HEK293 (cell line): ENCODE measurements at regions not wholly inside any gene's neighbourhood (a gene's known extent, or its start where the extent isn't known, plus 50 kb on each side); places are given as distances from the start of the nearest gene placed in this dataset.

ENCODE experiments used
- CTCF ChIA-PET: fragments of 350-600 bp; formaldehyde crosslinking; extraction: SDS; loops from one replicate; lab custom pipeline; 2021; ENCODE audit warnings: antibody characterized with exemption; lab: Yijun Ruan, JAX
- POLR2A ChIA-PET: fragments of 300-600 bp; formaldehyde crosslinking; extraction: SDS; loops from one replicate; lab custom pipeline; 2020; ENCODE audit warnings: antibody characterized with exemption, inconsistent platforms; lab: Yijun Ruan, JAX
- H3K27ac ChIP-seq: fragments of 200-500 bp; sonication (Bioruptor generic); 2 replicates; pipeline ENCODE4 v1.5.1; 2014; ENCODE audit warnings: low read depth, low read length, control low read depth, inconsistent platforms; ENCODE audit errors: extremely low read depth
- H3K36me3 ChIP-seq, 2 experiments: fragments of 200-500 bp in 1 of 2; sonication (Bioruptor generic) in 1 of 2; 1 replicate in 1 of 2; 2 replicates in 1 of 2; pipeline ENCODE4 v1.5.1; 2014 to 2017; ENCODE audit warnings: inconsistent platforms in 2 of 2, low read length in 2 of 2; ENCODE audit not compliant: control insufficient read depth in 2 of 2, insufficient read depth in 1 of 2
- H3K4me1 ChIP-seq: fragments of 200-500 bp; sonication (Bioruptor generic); 2 replicates; pipeline ENCODE4 v1.5.1; 2014; ENCODE audit warnings: mild to moderate bottlenecking, low read length, inconsistent platforms; ENCODE audit not compliant: control insufficient read depth, insufficient read depth
- H3K4me3 ChIP-seq: 2 replicates; pipeline ENCODE4 v1.5.1; 2011; ENCODE audit warnings: low read depth, mild to moderate bottlenecking, control low read depth, low read length, moderate library complexity
- H3K9me3 ChIP-seq: fragments of 200-500 bp; sonication (Bioruptor generic); 2 replicates; pipeline ENCODE4 v1.5.1; 2014; ENCODE audit warnings: low read depth, low read length, inconsistent platforms; ENCODE audit not compliant: control insufficient read depth, insufficient read depth
- CTCF ChIP-seq: fragments of 450-650 bp; formaldehyde crosslinking; IDR thresholded peaks from 2 replicates; pipeline ENCODE4 v1.5.1; 2016; ENCODE audit warnings: missing biosample characterization, missing genetic modification characterization
- ELK4 ChIP-seq: IDR thresholded peaks from 2 replicates; pipeline ENCODE4 v1.6.1; 2011; ENCODE audit warnings: mild to moderate bottlenecking, low read depth, low read length, borderline replicate concordance
- HOXA7 ChIP-seq: sonication (generic); formaldehyde crosslinking; IDR thresholded peaks from 2 replicates; pipeline ENCODE4 v1.8.1; 2022; ENCODE audit warnings: missing genetic modification reagents, borderline replicate concordance
- KLF9 ChIP-seq: fragments of 450-650 bp; formaldehyde crosslinking; IDR thresholded peaks from 2 replicates; pipeline ENCODE4 v1.5.1; 2016; ENCODE audit warnings: missing biosample characterization, missing genetic modification characterization, low read depth
- MYNN ChIP-seq: fragments of 450-650 bp; formaldehyde crosslinking; IDR thresholded peaks from 2 replicates; pipeline ENCODE4 v1.5.1; 2016; ENCODE audit warnings: missing biosample characterization, missing genetic modification characterization, borderline replicate concordance
- YY1 ChIP-seq: fragments of 450-650 bp; formaldehyde crosslinking; IDR thresholded peaks from 2 replicates; pipeline ENCODE4 v1.5.1; 2018; ENCODE audit warnings: missing biosample characterization, missing genetic modification characterization
- YY2 ChIP-seq: fragments of 450-650 bp; formaldehyde crosslinking; IDR thresholded peaks from 2 replicates; pipeline ENCODE4 v1.5.1; 2016; ENCODE audit warnings: missing biosample characterization, missing genetic modification characterization
- ZBTB48 ChIP-seq: fragments of 450-650 bp; formaldehyde crosslinking; IDR thresholded peaks from 2 replicates; pipeline ENCODE4 v1.5.1; 2016; ENCODE audit warnings: missing biosample characterization, missing genetic modification characterization
- ZBTB7A ChIP-seq: fragments of 450-650 bp; formaldehyde crosslinking; IDR thresholded peaks from 2 replicates; pipeline ENCODE4 v1.5.1; 2016; ENCODE audit warnings: low read depth, missing biosample characterization, missing genetic modification characterization
- ZFHX2 ChIP-seq: fragments of 450-650 bp; formaldehyde crosslinking; conservative IDR thresholded peaks from 2 replicates; pipeline ENCODE4 v1.5.1; 2016; ENCODE audit warnings: missing biosample characterization, missing genetic modification characterization
- ZFP37 ChIP-seq: fragments of 450-650 bp; formaldehyde crosslinking; IDR thresholded peaks from 2 replicates; pipeline ENCODE4 v1.5.1; 2016; ENCODE audit warnings: missing biosample characterization, missing genetic modification characterization
- ZNF10 ChIP-seq: fragments of 450-650 bp; formaldehyde crosslinking; IDR thresholded peaks from 2 replicates; pipeline ENCODE4 v1.5.1; 2017; ENCODE audit warnings: missing biosample characterization, missing genetic modification characterization
- ZNF114 ChIP-seq: fragments of 450-650 bp; formaldehyde crosslinking; IDR thresholded peaks from 2 replicates; pipeline ENCODE4 v1.5.0; 2017; ENCODE audit warnings: missing biosample characterization, missing genetic modification characterization
- ZNF157 ChIP-seq: fragments of 450-650 bp; formaldehyde crosslinking; IDR thresholded peaks from 2 replicates; pipeline ENCODE4 v1.5.1; 2016; ENCODE audit warnings: missing biosample characterization, missing genetic modification characterization
- ZNF175 ChIP-seq: fragments of 450-650 bp; formaldehyde crosslinking; IDR thresholded peaks from 2 replicates; pipeline ENCODE4 v1.5.1; 2016; ENCODE audit warnings: missing biosample characterization, missing genetic modification characterization
- ZNF18 ChIP-seq: fragments of 450-650 bp; formaldehyde crosslinking; IDR thresholded peaks from 2 replicates; pipeline ENCODE4 v1.5.1; 2016; ENCODE audit warnings: missing biosample characterization, missing genetic modification characterization
- ZNF2 ChIP-seq: fragments of 450-650 bp; formaldehyde crosslinking; IDR thresholded peaks from 2 replicates; pipeline ENCODE4 v1.5.1; 2016; ENCODE audit warnings: missing biosample characterization, missing genetic modification characterization
- ZNF274 ChIP-seq, 2 experiments: fragments of 200-500 bp in 1 of 2; fragments of 450-650 bp in 1 of 2; sonication (Bioruptor generic) in 1 of 2; formaldehyde crosslinking in 1 of 2; IDR thresholded peaks; 2 replicates each; pipeline versions ENCODE4 v1.5.1 to v1.6.1; 2014 to 2016; ENCODE audit warnings: borderline replicate concordance in 1 of 2, inconsistent platforms in 1 of 2, low read length in 1 of 2, missing biosample characterization in 1 of 2, missing genetic modification characterization in 1 of 2
- ZNF311 ChIP-seq: fragments of 450-650 bp; formaldehyde crosslinking; IDR thresholded peaks from 2 replicates; pipeline ENCODE4 v1.5.1; 2017; ENCODE audit warnings: missing biosample characterization, missing genetic modification characterization, borderline replicate concordance
- ZNF354C ChIP-seq: fragments of 450-650 bp; formaldehyde crosslinking; IDR thresholded peaks from 2 replicates; pipeline ENCODE4 v1.5.1; 2016; ENCODE audit warnings: missing biosample characterization, missing genetic modification characterization, low read depth, borderline replicate concordance
- ZNF394 ChIP-seq: fragments of 450-650 bp; formaldehyde crosslinking; IDR thresholded peaks from 2 replicates; pipeline ENCODE4 v1.5.1; 2016; ENCODE audit warnings: missing biosample characterization, missing genetic modification characterization, mild to moderate bottlenecking, moderate library complexity, borderline replicate concordance
- ZNF521 ChIP-seq: fragments of 450-650 bp; formaldehyde crosslinking; IDR thresholded peaks from 2 replicates; pipeline ENCODE4 v1.5.1; 2017; ENCODE audit warnings: missing biosample characterization, mild to moderate bottlenecking, missing genetic modification characterization
- ZNF548 ChIP-seq: fragments of 450-650 bp; formaldehyde crosslinking; IDR thresholded peaks from 2 replicates; pipeline ENCODE4 v1.5.1; 2016; ENCODE audit warnings: missing biosample characterization, missing genetic modification characterization
- ZNF580 ChIP-seq: fragments of 450-650 bp; formaldehyde crosslinking; IDR thresholded peaks from 2 replicates; pipeline ENCODE4 v1.5.1; 2016; ENCODE audit warnings: missing biosample characterization, missing genetic modification characterization
- ZNF654 ChIP-seq: fragments of 450-650 bp; formaldehyde crosslinking; IDR thresholded peaks from 2 replicates; pipeline ENCODE4 v1.5.1; 2016; ENCODE audit warnings: low read depth, missing biosample characterization, missing genetic modification characterization
- ZNF660 ChIP-seq: fragments of 450-650 bp; IDR thresholded peaks from 2 replicates; pipeline ENCODE4 v1.5.1; 2018; ENCODE audit warnings: missing biosample characterization, mild to moderate bottlenecking, missing genetic modification characterization
- ZNF664 ChIP-seq: fragments of 450-650 bp; formaldehyde crosslinking; IDR thresholded peaks from 2 replicates; pipeline ENCODE4 v1.5.1; 2016; ENCODE audit warnings: missing biosample characterization, missing genetic modification characterization
- ZNF670 ChIP-seq: fragments of 450-650 bp; formaldehyde crosslinking; IDR thresholded peaks from 2 replicates; pipeline ENCODE4 v1.5.1; 2016; ENCODE audit warnings: missing biosample characterization, missing genetic modification characterization, low read depth
- ZNF701 ChIP-seq: fragments of 450-650 bp; formaldehyde crosslinking; IDR thresholded peaks from 2 replicates; pipeline ENCODE4 v1.5.1; 2016; ENCODE audit warnings: missing biosample characterization, missing genetic modification characterization
- ZNF704 ChIP-seq: fragments of 450-650 bp; formaldehyde crosslinking; IDR thresholded peaks from 2 replicates; pipeline ENCODE4 v1.5.1; 2016; ENCODE audit warnings: missing biosample characterization, missing genetic modification characterization
- ZNF843 ChIP-seq: fragments of 450-650 bp; formaldehyde crosslinking; IDR thresholded peaks from 2 replicates; pipeline ENCODE4 v1.5.1; 2016; ENCODE audit warnings: missing biosample characterization, missing genetic modification characterization
- ZSCAN30 ChIP-seq: fragments of 450-650 bp; IDR thresholded peaks from 2 replicates; pipeline ENCODE4 v1.5.1; 2018; ENCODE audit warnings: missing biosample characterization, mild to moderate bottlenecking, missing genetic modification characterization, moderate library complexity

GRCh38 chr7:113421696-113422330 is 303.5 kb upstream of the SMIM30 start:
- POLR2A ChIA-PET, result no interaction called here
- H3K4me3 ChIP-seq, result no peak overlapping the region
- no peaks in the 10 kb centered on the region for H3K9me3 ChIP-seq
- CTCF ChIA-PET, result interaction anchor here (0.6 to 7.4 kb wide), 19 partner anchors 11 to 925 kb away, joined by 3 to 85 read pairs (median 3); no protein-coding TSS in a partner anchor
- no peaks in the 10 kb centered on the region for H3K4me1 ChIP-seq
- H3K27ac ChIP-seq, result no peak overlapping the region
- no peaks in the 10 kb centered on the region for H3K36me3 ChIP-seq
- TF ChIP-seq ZNF664 (no peak), YY2 (peak; percentile 57; the same call in 1 of the 2 replicates), YY1 (tag by site-specific recombination) (peak; percentile 68), ZNF548 (tag by site-specific recombination) (no peak), ZNF354C (tag by site-specific recombination) (no peak), KLF9 (no peak), ZNF2 (tag by site-specific recombination) (0 out of 2 replicates have a peak, but pooled peaks have one; percentile 59), ZNF580 (tag by site-specific recombination) (no peak), ZFP37 (tag by site-specific recombination) (no peak), ZNF311 (tag by site-specific recombination) (no peak), ZSCAN30 (tag by site-specific recombination) (peak; percentile 48; the same call in 1 of the 2 replicates), ZBTB7A (tag by site-specific recombination) (no peak), ZNF660 (tag by site-specific recombination) (peak; percentile 100), ZNF701 (tag by site-specific recombination) (no peak), MYNN (tag by site-specific recombination) (no peak), ZNF654 (tag by site-specific recombination) (peak; percentile 90), ZNF157 (tag by site-specific recombination) (no peak), ZNF670 (no peak), CTCF (peak; percentile 74), ELK4 (no peak), ZNF274 (IDR thresholded peaks at IDR 0.05; ENCODE audit: low read length) (no peak), ZNF274 (tag by site-specific recombination; IDR thresholded peaks at IDR 0.05; ENCODE audit: borderline replicate concordance) (no peak), ZFHX2 (tag by site-specific recombination) (no peak), ZNF394 (tag by site-specific recombination) (no peak), ZNF10 (tag by site-specific recombination) (peak; percentile 29; the same call in 1 of the 2 replicates), ZNF704 (tag by site-specific recombination) (no peak), ZNF843 (tag by site-specific recombination) (no peak), ZNF175 (tag by site-specific recombination) (no peak), ZNF18 (tag by site-specific recombination) (no peak), ZNF114 (tag by site-specific recombination) (no peak), HOXA7 (no peak), ZNF521 (tag by site-specific recombination) (no peak), ZBTB48 (tag by site-specific recombination) (no peak)
